K562 (cell line): ENCODE measurements at regions not wholly inside any gene's neighbourhood (a gene's known extent, or its start where the extent isn't known, plus 50 kb on each side); places are given as distances from the start of the nearest gene placed in this dataset.

Experiments
- ATAC-seq: fragments of 200-7000 bp; cut with Tn5 transposase; 3 replicates; pipeline ENCODE4 v1.9.1; 2020; ENCODE audit warnings: moderate library complexity
- BruUV-seq: library from RNA; stranded (reverse); fragments of 400-500 nt; replicated peaks from 2 replicates; lab custom pipeline; 2021; lab: Mats Ljungman, UMichigan
- CTCF ChIA-PET: fragments of 300-600 bp; formaldehyde crosslinking; extraction: SDS; loops from one replicate; lab custom pipeline; 2021; ENCODE audit warnings: low intra/inter-chr PET ratio; lab: Yijun Ruan, JAX
- POLR2A ChIA-PET: fragments of 300-600, 350-650 bp; sonication (Branson Sonifier 250); formaldehyde crosslinking; extraction: SDS; loops from one replicate; lab custom pipeline; 2021; ENCODE audit warnings: antibody characterized with exemption, inconsistent platforms; lab: Yijun Ruan, JAX
- DNase-seq, 4 experiments: peaks; one replicate each; pipeline versions ENCODE4 v3.0.0 to v3.0.0-alpha.2; 2011 to 2018; ENCODE audit warnings: low spot score in 3 of 4, mixed read lengths in 3 of 4; ENCODE audit errors: extremely low read depth in 1 of 4
- FAIRE-seq: peaks from 2 replicates; lab custom pipeline; 2011; peaks lifted over from hg19 to GRCh38; lab: Jason Lieb, UNC
- H2AFZ ChIP-seq: 2 replicates; pipeline ENCODE4 v1.6.0; 2011; ENCODE audit warnings: low read depth, low read length, control low read depth, inconsistent platforms
- H3K27ac ChIP-seq: fragments of 200-600 bp; 3 replicates; pipeline ENCODE4 v1.8.0; 2011; ENCODE audit warnings: low read depth, mild to moderate bottlenecking, control low read depth, inconsistent platforms, low read length, moderate library complexity, mixed read lengths; ENCODE audit errors: extremely low read depth
- H3K27me3 ChIP-seq, 2 experiments: fragments of 300-600 bp in 1 of 2; 2 replicates in 1 of 2; 3 replicates in 1 of 2; pipeline versions ENCODE4 v1.6.0 to v1.8.0; 2011; ENCODE audit warnings: inconsistent platforms in 2 of 2, low read length in 2 of 2, mild to moderate bottlenecking in 1 of 2, mixed read lengths in 1 of 2, moderate library complexity in 1 of 2; ENCODE audit not compliant: control insufficient read depth in 2 of 2, insufficient read depth in 2 of 2
- H3K36me3 ChIP-seq: fragments of 300-600 bp; 3 replicates; pipeline ENCODE4 v1.8.0; 2011; ENCODE audit warnings: mild to moderate bottlenecking, low read length, inconsistent platforms; ENCODE audit not compliant: control insufficient read depth, insufficient read depth
- H3K4me1 ChIP-seq, 2 experiments: fragments of 200-600 bp in 1 of 2; replicated peaks in 1 of 2; 2 replicates in 1 of 2; 3 replicates in 1 of 2; pipeline versions ENCODE4 v1.5.1 to v1.8.0; 2011; ENCODE audit warnings: inconsistent platforms in 2 of 2, low read length in 2 of 2, mild to moderate bottlenecking in 1 of 2, mixed read lengths in 1 of 2, moderate library complexity in 1 of 2; ENCODE audit not compliant: control insufficient read depth in 2 of 2, insufficient read depth in 2 of 2
- H3K4me2 ChIP-seq: 2 replicates; pipeline ENCODE4 v1.6.1; 2011; ENCODE audit warnings: low read length, control low read depth, inconsistent platforms, mixed read lengths; ENCODE audit not compliant: insufficient read depth
- H3K4me3 ChIP-seq: fragments of 200-600 bp; sonication (generic), shearing (Covaris generic); 2 replicates; pipeline ENCODE4 v1.5.1; 2016; ENCODE audit warnings: control low read depth, inconsistent platforms
- H3K79me2 ChIP-seq: fragments of 200-600 bp; 3 replicates; pipeline ENCODE4 v1.8.0; 2011; ENCODE audit warnings: low read length, inconsistent platforms; ENCODE audit not compliant: control insufficient read depth, insufficient read depth
- H3K9ac ChIP-seq, 2 experiments: 2 replicates each; pipeline versions ENCODE4 v1.6.0 to v1.6.1; 2011; ENCODE audit warnings: low read depth in 2 of 2, low read length in 2 of 2, control low read depth in 1 of 2, inconsistent platforms in 1 of 2, mild to moderate bottlenecking in 1 of 2, mixed read lengths in 1 of 2; ENCODE audit not compliant: insufficient read depth in 1 of 2
- H3K9me1 ChIP-seq: one replicate; pipeline ENCODE4 v1.6.0; 2011; ENCODE audit warnings: inconsistent platforms, mild to moderate bottlenecking, low read length, moderate library complexity; ENCODE audit not compliant: control insufficient read depth, insufficient read depth
- H3K9me3 ChIP-seq: replicated peaks from 2 replicates; pipeline ENCODE4 v1.5.1; 2011; ENCODE audit warnings: low read depth, low read length, inconsistent platforms; ENCODE audit not compliant: control insufficient read depth, insufficient read depth
- H4K20me1 ChIP-seq: replicated peaks from 2 replicates; pipeline ENCODE4 v1.6.1; 2011; ENCODE audit warnings: low read length, inconsistent platforms, mixed read lengths; ENCODE audit not compliant: control insufficient read depth, insufficient read depth
- ELF2 ChIP-seq: fragments of 250-450 bp; sonication (Bioruptor Pico); IDR thresholded peaks from 2 replicates; pipeline ENCODE4 v1.5.0; 2021; ENCODE audit warnings: mild to moderate bottlenecking
- HOXB6 ChIP-seq: fragments of 250-450 bp; sonication (Bioruptor Pico); IDR thresholded peaks from 2 replicates; pipeline ENCODE4 v1.5.1; 2022; ENCODE audit warnings: mild to moderate bottlenecking, borderline replicate concordance
- NCOA4 ChIP-seq: fragments of 450-650 bp; IDR thresholded peaks from 2 replicates; pipeline ENCODE4 v1.6.1; 2018; ENCODE audit warnings: mild to moderate bottlenecking; ENCODE audit not compliant: partially characterized antibody
- TOE1 ChIP-seq, 2 experiments: fragments of 450-650 bp in 1 of 2; sonication (generic) in 1 of 2; formaldehyde crosslinking in 1 of 2; IDR thresholded peaks; 2 replicates each; pipeline versions ENCODE4 v1.7.1 to v1.8.0; 2016 to 2022; ENCODE audit warnings: borderline replicate concordance in 2 of 2, mild to moderate bottlenecking in 2 of 2, antibody characterized with exemption in 1 of 2, inconsistent platforms in 1 of 2, low read depth in 1 of 2, missing genetic modification reagents in 1 of 2, moderate library complexity in 1 of 2
- ZFP1 ChIP-seq: fragments of 450-650 bp; formaldehyde crosslinking; IDR thresholded peaks from 2 replicates; pipeline ENCODE4 v1.4.0; 2020; ENCODE audit warnings: mild to moderate bottlenecking, mixed read lengths
- ZNF717 ChIP-seq: fragments of 250-450 bp; sonication (Bioruptor Pico); IDR thresholded peaks from 2 replicates; pipeline ENCODE4 v1.5.0; 2021
- WGBS: fragments of 100-300 bp; shearing (Covaris generic); methylation state at CpG from one replicate; pipeline ENCODE4 v1.1.6; 2016; ENCODE audit warnings: low coverage, mixed read lengths; ENCODE audit not compliant: insufficient coverage; ENCODE audit errors: missing lambda C conversion rate; 5-methylcytosine and 5-hydroxymethylcytosine counted together
- in situ Hi-C: fragments of 300-500 bp; cut with MboI; formaldehyde crosslinking; loops from 4 replicates; pipeline ENCODE4 v1.15.0; 2018; ENCODE audit warnings: inconsistent platforms, mixed read lengths
- intact Hi-C: fragments of 100-400 bp; cut with micrococcal nuclease; formaldehyde crosslinking; loops from 2 replicates; pipeline ENCODE4 v1.14.2; 2022
- TF ChIP-seq, protein P1 (sequence below): fragments of 250-450 bp; sonication (Bioruptor Pico); IDR thresholded peaks from 2 replicates; pipeline ENCODE4 v1.9.0; 2021; ENCODE audit warnings: mild to moderate bottlenecking, inconsistent platforms
- TF ChIP-seq, protein P2 (sequence below): IDR thresholded peaks from 2 replicates; pipeline ENCODE4 v1.6.1; 2014; ENCODE audit warnings: antibody characterized with exemption
- TF ChIP-seq, protein P3 (sequence below): fragments of 450-650 bp; IDR thresholded peaks from 2 replicates; pipeline ENCODE4 v1.7.1; 2018; ENCODE audit warnings: mild to moderate bottlenecking, low read depth; ENCODE audit not compliant: partially characterized antibody
- TF ChIP-seq, protein P4 (sequence below): sonication (generic); formaldehyde crosslinking; IDR thresholded peaks from 2 replicates; pipeline ENCODE4 v1.8.1; 2023; ENCODE audit warnings: mild to moderate bottlenecking, missing genetic modification reagents, moderate library complexity
- TF ChIP-seq, protein P5 (sequence below), 2 experiments: fragments of 150-350 bp in 1 of 2; IDR thresholded peaks; 2 replicates each; pipeline ENCODE4 v1.6.1; 2012 to 2016; ENCODE audit warnings: low read depth in 2 of 2, low read length in 2 of 2, mild to moderate bottlenecking in 1 of 2, moderate library complexity in 1 of 2

DNA sequence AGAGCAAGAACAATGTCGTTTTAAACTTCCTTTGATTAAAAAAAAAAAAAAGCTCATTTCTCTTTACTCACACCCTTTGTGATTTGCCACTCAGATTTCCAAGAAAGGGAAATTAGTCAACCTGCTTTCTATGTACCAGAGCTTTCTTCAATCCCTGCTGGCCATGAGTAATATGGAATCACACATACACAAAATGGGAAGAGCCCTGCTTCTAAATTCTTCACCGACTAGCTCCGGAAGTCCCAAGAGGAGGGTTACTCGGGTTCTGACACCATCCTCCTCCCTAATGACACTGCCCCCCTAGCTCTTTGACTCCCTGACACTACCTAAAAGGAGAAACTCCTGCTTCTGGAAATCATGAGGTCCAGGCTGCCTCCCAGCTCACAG is 81.8 kb upstream of the SFMBT2 start:
- Histone ChIP-seq H3K4me1 (no peaks in the 10 kb centered on the region), H3K36me3 (no peaks in the 10 kb centered on the region), H4K20me1 (no peaks in the 10 kb centered on the region), H2AFZ (no peak overlapping the region), H3K9ac (no peak overlapping the region), H3K27ac (no peak overlapping the region), H3K27me3 (peaks cover 6 to 14% of the 10 kb centered on the region in 2 experiments; a peak in 4 of 5 replicates), H3K9me1 (no peaks in the 10 kb centered on the region), H3K79me2 (no peaks in the 10 kb centered on the region), H3K4me2 (no peak overlapping the region), H3K9me3 (no peaks in the 10 kb centered on the region), H3K4me3 (no peak overlapping the region)
- intact Hi-C loops (no loop called here), in situ Hi-C loops (no loop called here)
- WGBS: 1% methylated on average over 4 of the region's 4 CpGs
- CTCF ChIA-PET: no interaction called here
- no peak for FAIRE-seq
- ATAC-seq: no peak
- POLR2A ChIA-PET: no interaction called here
- no peak for DNase-seq
- no TSS peak for BruUV-seq
- TF ChIP-seq NCOA4: no peak
- no peak for TF ChIP-seq ZNF717
- no peak for TF ChIP-seq ELF2 (CRISPR knock-in tag)
- no peak for TF ChIP-seq TOE1 (IDR thresholded peaks at IDR 0.05; ENCODE audit: borderline replicate concordance)
- TF ChIP-seq TOE1 (CRISPR knock-in tag; IDR thresholded peaks at IDR 0.05; ENCODE audit: borderline replicate concordance, low read depth): no peak
- TF ChIP-seq, protein P1, sequence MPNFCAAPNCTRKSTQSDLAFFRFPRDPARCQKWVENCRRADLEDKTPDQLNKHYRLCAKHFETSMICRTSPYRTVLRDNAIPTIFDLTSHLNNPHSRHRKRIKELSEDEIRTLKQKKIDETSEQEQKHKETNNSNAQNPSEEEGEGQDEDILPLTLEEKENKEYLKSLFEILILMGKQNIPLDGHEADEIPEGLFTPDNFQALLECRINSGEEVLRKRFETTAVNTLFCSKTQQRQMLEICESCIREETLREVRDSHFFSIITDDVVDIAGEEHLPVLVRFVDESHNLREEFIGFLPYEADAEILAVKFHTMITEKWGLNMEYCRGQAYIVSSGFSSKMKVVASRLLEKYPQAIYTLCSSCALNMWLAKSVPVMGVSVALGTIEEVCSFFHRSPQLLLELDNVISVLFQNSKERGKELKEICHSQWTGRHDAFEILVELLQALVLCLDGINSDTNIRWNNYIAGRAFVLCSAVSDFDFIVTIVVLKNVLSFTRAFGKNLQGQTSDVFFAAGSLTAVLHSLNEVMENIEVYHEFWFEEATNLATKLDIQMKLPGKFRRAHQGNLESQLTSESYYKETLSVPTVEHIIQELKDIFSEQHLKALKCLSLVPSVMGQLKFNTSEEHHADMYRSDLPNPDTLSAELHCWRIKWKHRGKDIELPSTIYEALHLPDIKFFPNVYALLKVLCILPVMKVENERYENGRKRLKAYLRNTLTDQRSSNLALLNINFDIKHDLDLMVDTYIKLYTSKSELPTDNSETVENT (CRISPR knock-in tag): no peak
- TF ChIP-seq, protein P2, sequence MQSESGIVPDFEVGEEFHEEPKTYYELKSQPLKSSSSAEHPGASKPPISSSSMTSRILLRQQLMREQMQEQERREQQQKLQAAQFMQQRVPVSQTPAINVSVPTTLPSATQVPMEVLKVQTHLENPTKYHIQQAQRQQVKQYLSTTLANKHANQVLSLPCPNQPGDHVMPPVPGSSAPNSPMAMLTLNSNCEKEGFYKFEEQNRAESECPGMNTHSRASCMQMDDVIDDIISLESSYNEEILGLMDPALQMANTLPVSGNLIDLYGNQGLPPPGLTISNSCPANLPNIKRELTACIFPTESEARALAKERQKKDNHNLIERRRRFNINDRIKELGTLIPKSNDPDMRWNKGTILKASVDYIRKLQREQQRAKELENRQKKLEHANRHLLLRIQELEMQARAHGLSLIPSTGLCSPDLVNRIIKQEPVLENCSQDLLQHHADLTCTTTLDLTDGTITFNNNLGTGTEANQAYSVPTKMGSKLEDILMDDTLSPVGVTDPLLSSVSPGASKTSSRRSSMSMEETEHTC: no peak
- TF ChIP-seq, protein P3, sequence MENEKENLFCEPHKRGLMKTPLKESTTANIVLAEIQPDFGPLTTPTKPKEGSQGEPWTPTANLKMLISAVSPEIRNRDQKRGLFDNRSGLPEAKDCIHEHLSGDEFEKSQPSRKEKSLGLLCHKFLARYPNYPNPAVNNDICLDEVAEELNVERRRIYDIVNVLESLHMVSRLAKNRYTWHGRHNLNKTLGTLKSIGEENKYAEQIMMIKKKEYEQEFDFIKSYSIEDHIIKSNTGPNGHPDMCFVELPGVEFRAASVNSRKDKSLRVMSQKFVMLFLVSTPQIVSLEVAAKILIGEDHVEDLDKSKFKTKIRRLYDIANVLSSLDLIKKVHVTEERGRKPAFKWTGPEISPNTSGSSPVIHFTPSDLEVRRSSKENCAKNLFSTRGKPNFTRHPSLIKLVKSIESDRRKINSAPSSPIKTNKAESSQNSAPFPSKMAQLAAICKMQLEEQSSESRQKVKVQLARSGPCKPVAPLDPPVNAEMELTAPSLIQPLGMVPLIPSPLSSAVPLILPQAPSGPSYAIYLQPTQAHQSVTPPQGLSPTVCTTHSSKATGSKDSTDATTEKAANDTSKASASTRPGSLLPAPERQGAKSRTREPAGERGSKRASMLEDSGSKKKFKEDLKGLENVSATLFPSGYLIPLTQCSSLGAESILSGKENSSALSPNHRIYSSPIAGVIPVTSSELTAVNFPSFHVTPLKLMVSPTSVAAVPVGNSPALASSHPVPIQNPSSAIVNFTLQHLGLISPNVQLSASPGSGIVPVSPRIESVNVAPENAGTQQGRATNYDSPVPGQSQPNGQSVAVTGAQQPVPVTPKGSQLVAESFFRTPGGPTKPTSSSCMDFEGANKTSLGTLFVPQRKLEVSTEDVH: no peak
- TF ChIP-seq, protein P4, sequence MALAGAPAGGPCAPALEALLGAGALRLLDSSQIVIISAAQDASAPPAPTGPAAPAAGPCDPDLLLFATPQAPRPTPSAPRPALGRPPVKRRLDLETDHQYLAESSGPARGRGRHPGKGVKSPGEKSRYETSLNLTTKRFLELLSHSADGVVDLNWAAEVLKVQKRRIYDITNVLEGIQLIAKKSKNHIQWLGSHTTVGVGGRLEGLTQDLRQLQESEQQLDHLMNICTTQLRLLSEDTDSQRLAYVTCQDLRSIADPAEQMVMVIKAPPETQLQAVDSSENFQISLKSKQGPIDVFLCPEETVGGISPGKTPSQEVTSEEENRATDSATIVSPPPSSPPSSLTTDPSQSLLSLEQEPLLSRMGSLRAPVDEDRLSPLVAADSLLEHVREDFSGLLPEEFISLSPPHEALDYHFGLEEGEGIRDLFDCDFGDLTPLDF (CRISPR knock-in tag): no peak
- TF ChIP-seq, protein P5, sequence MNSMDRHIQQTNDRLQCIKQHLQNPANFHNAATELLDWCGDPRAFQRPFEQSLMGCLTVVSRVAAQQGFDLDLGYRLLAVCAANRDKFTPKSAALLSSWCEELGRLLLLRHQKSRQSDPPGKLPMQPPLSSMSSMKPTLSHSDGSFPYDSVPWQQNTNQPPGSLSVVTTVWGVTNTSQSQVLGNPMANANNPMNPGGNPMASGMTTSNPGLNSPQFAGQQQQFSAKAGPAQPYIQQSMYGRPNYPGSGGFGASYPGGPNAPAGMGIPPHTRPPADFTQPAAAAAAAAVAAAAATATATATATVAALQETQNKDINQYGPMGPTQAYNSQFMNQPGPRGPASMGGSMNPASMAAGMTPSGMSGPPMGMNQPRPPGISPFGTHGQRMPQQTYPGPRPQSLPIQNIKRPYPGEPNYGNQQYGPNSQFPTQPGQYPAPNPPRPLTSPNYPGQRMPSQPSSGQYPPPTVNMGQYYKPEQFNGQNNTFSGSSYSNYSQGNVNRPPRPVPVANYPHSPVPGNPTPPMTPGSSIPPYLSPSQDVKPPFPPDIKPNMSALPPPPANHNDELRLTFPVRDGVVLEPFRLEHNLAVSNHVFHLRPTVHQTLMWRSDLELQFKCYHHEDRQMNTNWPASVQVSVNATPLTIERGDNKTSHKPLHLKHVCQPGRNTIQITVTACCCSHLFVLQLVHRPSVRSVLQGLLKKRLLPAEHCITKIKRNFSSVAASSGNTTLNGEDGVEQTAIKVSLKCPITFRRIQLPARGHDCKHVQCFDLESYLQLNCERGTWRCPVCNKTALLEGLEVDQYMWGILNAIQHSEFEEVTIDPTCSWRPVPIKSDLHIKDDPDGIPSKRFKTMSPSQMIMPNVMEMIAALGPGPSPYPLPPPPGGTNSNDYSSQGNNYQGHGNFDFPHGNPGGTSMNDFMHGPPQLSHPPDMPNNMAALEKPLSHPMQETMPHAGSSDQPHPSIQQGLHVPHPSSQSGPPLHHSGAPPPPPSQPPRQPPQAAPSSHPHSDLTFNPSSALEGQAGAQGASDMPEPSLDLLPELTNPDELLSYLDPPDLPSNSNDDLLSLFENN (IDR thresholded peaks at IDR 0.05; ENCODE audit: low read depth in 2 of 2, low read length in 2 of 2): no peak
- no peak for TF ChIP-seq HOXB6 (CRISPR knock-in tag)
- no peak for TF ChIP-seq ZFP1 (CRISPR knock-in tag)
